Neural progenitor cell (in vitro differentiated cells): ENCODE measurements at regions not wholly inside any gene's neighbourhood (a gene's known extent, or its start where the extent isn't known, plus 50 kb on each side); places are given as distances from the start of the nearest gene placed in this dataset.

ENCODE experiments used
- CTCF ChIP-seq: fragments of 200-600 bp; sonication (generic); IDR thresholded peaks from 2 replicates; pipeline ENCODE4 v1.5.1; 2017; ENCODE audit warnings: antibody characterized with exemption, mild to moderate bottlenecking
- EZH2 ChIP-seq: fragments of 200-600 bp; sonication (generic); IDR thresholded peaks from 2 replicates; pipeline ENCODE4 v1.6.1; 2017; ENCODE audit warnings: antibody characterized with exemption, mild to moderate bottlenecking, moderate library complexity

- TF ChIP-seq CTCF (no peak), EZH2 (no peak)
These were observed 374.5 kb downstream of the EPM2A start for GRCh38 chr6:145360865-145361264.
